IMR-90 (cell line): ENCODE measurements at regions not wholly inside any gene's neighbourhood (a gene's known extent, or its start where the extent isn't known, plus 50 kb on each side); places are given as distances from the start of the nearest gene placed in this dataset.

Source experiments
- ATAC-seq: fragments of 200-7000 bp; cut with Tn5 transposase; 2 replicates; pipeline ENCODE4 v1.9.1; 2020; ENCODE audit warnings: low read depth, mild to moderate bottlenecking, moderate library complexity
- BruUV-seq: library from RNA; stranded (reverse); fragments of 400-500 nt; replicated peaks from 2 replicates; lab custom pipeline; 2021; lab: Mats Ljungman, UMichigan
- CTCF ChIA-PET: fragments of 300-600 bp; formaldehyde crosslinking; extraction: SDS; loops from one replicate; lab custom pipeline; 2021; ENCODE audit warnings: antibody characterized with exemption; lab: Yijun Ruan, JAX
- POLR2A ChIA-PET: fragments of 300-600 bp; sonication (Branson Sonifier 250); formaldehyde crosslinking; loops from one replicate; lab custom pipeline; 2022; ENCODE audit warnings: antibody characterized with exemption; ENCODE audit not compliant: unreplicated experiment; lab: Charles Lee
- DNase-seq: peaks from one replicate; pipeline ENCODE4 v3.0.0; 2013
- H2AFZ ChIP-seq: replicated peaks from 2 replicates; pipeline ENCODE3; 2013; ENCODE audit warnings: low read length, mild to moderate bottlenecking; ENCODE audit not compliant: poor library complexity
- H2AK5ac ChIP-seq: 2 replicates; pipeline ENCODE4 v1.6.1; 2013; ENCODE audit warnings: low read depth, low read length, inconsistent platforms
- H2AK9ac ChIP-seq: replicated peaks from 2 replicates; pipeline ENCODE3; 2013; ENCODE audit warnings: mild to moderate bottlenecking, low read depth, low read length, moderate library complexity; ENCODE audit not compliant: poor library complexity
- H2BK120ac ChIP-seq: 2 replicates; pipeline ENCODE4 v1.6.1; 2013; ENCODE audit warnings: low read depth, low read length, inconsistent platforms
- H2BK15ac ChIP-seq: 3 replicates; pipeline ENCODE4 v1.6.1; 2013; ENCODE audit warnings: low read depth, low read length, inconsistent platforms
- H2BK20ac ChIP-seq: 2 replicates; pipeline ENCODE4 v1.6.1; 2013; ENCODE audit warnings: low read depth, mild to moderate bottlenecking, inconsistent platforms, low read length, moderate library complexity
- H2BK5ac ChIP-seq: 2 replicates; pipeline ENCODE4 v1.6.1; 2013; ENCODE audit warnings: mild to moderate bottlenecking, low read depth, low read length, inconsistent platforms; ENCODE audit not compliant: poor library complexity, severe bottlenecking
- H3K14ac ChIP-seq: replicated peaks from 2 replicates; pipeline ENCODE4 v1.6.1; 2013; ENCODE audit warnings: low read depth, low read length, inconsistent platforms
- H3K18ac ChIP-seq: 2 replicates; pipeline ENCODE4 v1.6.1; 2013; ENCODE audit warnings: low read depth, low read length, control low read depth
- H3K23ac ChIP-seq: 2 replicates; pipeline ENCODE4 v1.6.1; 2013; ENCODE audit warnings: low read depth, low read length, inconsistent platforms
- H3K27ac ChIP-seq: 2 replicates; pipeline ENCODE4 v1.5.1; 2013; ENCODE audit warnings: mild to moderate bottlenecking, control low read depth, low read length; ENCODE audit not compliant: insufficient read depth
- H3K27me3 ChIP-seq: 2 replicates; pipeline ENCODE4 v1.6.1; 2013; ENCODE audit warnings: low read length; ENCODE audit not compliant: control insufficient read depth, insufficient read depth
- H3K36me3 ChIP-seq: 2 replicates; pipeline ENCODE4 v1.6.1; 2013; ENCODE audit warnings: low read length, mixed read lengths; ENCODE audit not compliant: control insufficient read depth, insufficient read depth
- H3K4ac ChIP-seq: 2 replicates; pipeline ENCODE4 v1.6.1; 2013; ENCODE audit warnings: low read depth, low read length, inconsistent platforms
- H3K4me1 ChIP-seq: 2 replicates; pipeline ENCODE4 v1.6.1; 2013; ENCODE audit warnings: low read length, mixed read lengths; ENCODE audit not compliant: control insufficient read depth, insufficient read depth
- H3K4me2 ChIP-seq: 2 replicates; pipeline ENCODE4 v1.6.1; 2013; ENCODE audit warnings: low read depth, mild to moderate bottlenecking, control low read depth, low read length, moderate library complexity
- H3K4me3 ChIP-seq: 2 replicates; pipeline ENCODE4 v1.5.1; 2013; ENCODE audit warnings: low read depth, mild to moderate bottlenecking, control low read depth, low read length, moderate library complexity; ENCODE audit not compliant: insufficient read depth
- H3K56ac ChIP-seq: 2 replicates; pipeline ENCODE4 v1.6.1; 2013; ENCODE audit warnings: low read length, inconsistent platforms; ENCODE audit not compliant: insufficient read depth; ENCODE audit errors: extremely low read depth
- H3K79me1 ChIP-seq, 2 experiments: 2 replicates each; pipeline ENCODE4 v1.6.1; 2013; ENCODE audit warnings: low read length in 2 of 2, inconsistent platforms in 1 of 2, low read depth in 1 of 2
- H3K9ac ChIP-seq: 2 replicates; pipeline ENCODE4 v1.6.1; 2013; ENCODE audit warnings: low read depth, low read length, control low read depth
- H3K9me1 ChIP-seq: 2 replicates; pipeline ENCODE4 v1.6.1; 2013; ENCODE audit warnings: low read length, inconsistent platforms; ENCODE audit not compliant: insufficient read depth
- H3K9me3 ChIP-seq: 2 replicates; pipeline ENCODE4 v1.6.1; 2013; ENCODE audit warnings: low read length; ENCODE audit not compliant: control insufficient read depth, insufficient read depth
- H4K20me1 ChIP-seq: 2 replicates; pipeline ENCODE4 v1.6.1; 2013; ENCODE audit warnings: low read length, inconsistent platforms; ENCODE audit not compliant: insufficient read depth
- H4K5ac ChIP-seq: 2 replicates; pipeline ENCODE4 v1.6.1; 2013; ENCODE audit warnings: mild to moderate bottlenecking, low read depth, low read length, control low read depth
- H4K8ac ChIP-seq, 2 experiments: 2 replicates each; pipeline ENCODE4 v1.6.1; 2013; ENCODE audit warnings: low read depth in 2 of 2, low read length in 2 of 2, control low read depth in 1 of 2, inconsistent platforms in 1 of 2
- H4K91ac ChIP-seq: 2 replicates; pipeline ENCODE4 v1.6.1; 2013; ENCODE audit warnings: low read depth, low read length, inconsistent platforms; ENCODE audit not compliant: insufficient read depth
- BHLHE40 ChIP-seq: fragments of 150-350 bp; IDR thresholded peaks from 2 replicates; pipeline ENCODE4 v1.6.1; 2016; ENCODE audit warnings: mild to moderate bottlenecking, low read depth, low read length
- CEBPB ChIP-seq: IDR thresholded peaks from 2 replicates; pipeline ENCODE4 v1.6.1; 2012; ENCODE audit warnings: low read depth, low read length, improper control_type of control experiment
- CHD1 ChIP-seq: IDR thresholded peaks from 2 replicates; pipeline ENCODE4 v1.6.1; 2012; ENCODE audit warnings: low read depth, low read length, improper control_type of control experiment
- ELK1 ChIP-seq: fragments of 150-350 bp; IDR thresholded peaks from 2 replicates; pipeline ENCODE4 v1.6.1; 2016; ENCODE audit warnings: low read depth, mild to moderate bottlenecking, low read length, moderate library complexity, borderline replicate concordance
- FOS ChIP-seq: fragments of 150-350 bp; IDR thresholded peaks from 2 replicates; pipeline ENCODE4 v1.6.1; 2016; ENCODE audit warnings: low read depth, low read length
- MAFK ChIP-seq: IDR thresholded peaks from 2 replicates; pipeline ENCODE4 v1.6.1; 2012; ENCODE audit warnings: low read depth, low read length, improper control_type of control experiment
- MAZ ChIP-seq: IDR thresholded peaks from 2 replicates; pipeline ENCODE4 v1.6.1; 2012; ENCODE audit warnings: low read depth, mild to moderate bottlenecking, low read length, improper control_type of control experiment, moderate library complexity, borderline replicate concordance
- MXI1 ChIP-seq: IDR thresholded peaks from 2 replicates; pipeline ENCODE4 v1.6.1; 2012; ENCODE audit warnings: low read depth, mild to moderate bottlenecking, low read length, moderate library complexity, borderline replicate concordance
- NFE2L2 ChIP-seq: fragments of 150-350 bp; IDR thresholded peaks from 2 replicates; pipeline ENCODE4 v1.6.1; 2016; ENCODE audit warnings: low read depth, mild to moderate bottlenecking, low read length
- POLR2A ChIP-seq: IDR thresholded peaks from 2 replicates; pipeline ENCODE4 v1.6.1; 2012; ENCODE audit warnings: mild to moderate bottlenecking, low read depth, low read length
- RAD21 ChIP-seq: IDR thresholded peaks from 2 replicates; pipeline ENCODE4 v1.6.1; 2012; ENCODE audit warnings: low read length, improper control_type of control experiment
- RCOR1 ChIP-seq: IDR thresholded peaks from 2 replicates; pipeline ENCODE4 v1.6.1; 2012; ENCODE audit warnings: mild to moderate bottlenecking, low read length, improper control_type of control experiment; ENCODE audit not compliant: insufficient replicate concordance
- RFX5 ChIP-seq: IDR thresholded peaks from 2 replicates; pipeline ENCODE4 v1.8.0; 2012; ENCODE audit warnings: low read depth, mild to moderate bottlenecking, low read length, moderate library complexity
- SMC3 ChIP-seq: fragments of 150-350 bp; IDR thresholded peaks from 2 replicates; pipeline ENCODE4 v1.6.1; 2016; ENCODE audit warnings: low read depth, mild to moderate bottlenecking, antibody characterized with exemption, low read length, moderate library complexity
- USF2 ChIP-seq: fragments of 150-350 bp; IDR thresholded peaks from 2 replicates; pipeline ENCODE4 v1.6.1; 2017; ENCODE audit warnings: mild to moderate bottlenecking, antibody characterized with exemption, low read length, low read depth
- WGBS, 2 experiments: methylation state at CpG; one replicate each; pipeline versions ENCODE4 v1.1.5 to v1.1.7; 2013; ENCODE audit warnings: missing lambda C conversion rate in 2 of 2; ENCODE audit not compliant: insufficient read length in 1 of 2; ENCODE audit errors: extremely low coverage in 2 of 2; 5-methylcytosine and 5-hydroxymethylcytosine counted together
- dilution Hi-C: fragments of 300-500 bp; cut with HindIII; formaldehyde crosslinking; loops from one replicate; pipeline ENCODE4 v1.14.3; 2018; ENCODE audit warnings: low sequenced_read_pairs; ENCODE audit not compliant: unreplicated experiment
- in situ Hi-C: fragments of 300-500 bp; cut with MboI; formaldehyde crosslinking; loops from 3 replicates; pipeline ENCODE4 v1.14.3; 2019; ENCODE audit warnings: low sequenced_read_pairs, inconsistent platforms, mixed read lengths
- intact Hi-C: fragments of 100-400 bp; cut with micrococcal nuclease; formaldehyde crosslinking; loops from 2 replicates; pipeline ENCODE4 v1.10.0; 2022
- TF ChIP-seq, protein P1 (sequence below): conservative IDR thresholded peaks from 2 replicates; pipeline ENCODE4 v1.5.1; 2012; ENCODE audit warnings: mild to moderate bottlenecking, low read depth, low read length, improper control_type of control experiment

DNA sequence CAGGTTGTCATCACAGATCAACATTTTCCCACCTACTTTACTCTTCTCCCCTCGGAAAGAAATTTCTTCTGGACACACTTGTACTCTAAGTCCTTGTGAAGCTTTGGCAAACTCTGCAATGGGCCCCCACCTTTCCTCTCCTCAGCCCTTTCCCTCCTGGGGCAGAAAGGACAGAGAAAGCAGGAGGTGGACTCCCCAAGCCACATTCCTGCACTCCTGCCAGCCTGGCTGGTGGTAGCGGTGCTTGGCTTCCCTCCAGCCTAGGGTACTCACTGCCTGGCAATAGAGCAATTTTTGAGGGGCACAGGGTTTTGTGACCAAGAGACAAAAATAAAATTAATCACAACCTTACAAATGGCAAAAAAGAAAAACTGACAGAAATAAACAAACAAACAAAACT, 451.4 kb downstream of the ZSWIM6 start:
- Histone ChIP-seq H3K23ac (no peak overlapping the region), H3K18ac (no peak overlapping the region), H2BK120ac (no peak overlapping the region), H3K27me3 (no peaks in the 10 kb centered on the region), H3K4me1 (no peaks in the 10 kb centered on the region), H4K20me1 (no peaks in the 10 kb centered on the region), H3K14ac (no peak overlapping the region), H4K5ac (no peak overlapping the region), H3K9ac (no peak overlapping the region), H4K91ac (no peak overlapping the region), H3K9me1 (no peaks in the 10 kb centered on the region), H2BK20ac (no peak overlapping the region), H3K4me2 (no peak overlapping the region), H3K27ac (no peak overlapping the region), H2AFZ (no peak overlapping the region), H2AK9ac (no peak overlapping the region), H3K36me3 (no peaks in the 10 kb centered on the region), H2BK5ac (no peak overlapping the region), H3K79me1 (no peaks in the 10 kb centered on the region), H3K56ac (no peak overlapping the region), H3K4me3 (no peak overlapping the region), H3K9me3 (no peaks in the 10 kb centered on the region), H2BK15ac (no peak overlapping the region), H3K4ac (no peak overlapping the region), H4K8ac (no peak overlapping the region), H2AK5ac (no peak overlapping the region)
- dilution Hi-C loops, result no loop called here
- in situ Hi-C loops, result no loop called here
- no TSS peak for BruUV-seq
- POLR2A ChIA-PET, result no interaction called here
- intact Hi-C loops, result no loop called here
- no CpG with 5 or more reads among the region's 2 CpGs for WGBS, 2 experiments
- TF ChIP-seq USF2, result no peak
- TF ChIP-seq MAZ, result no peak
- TF ChIP-seq ELK1, result no peak
- TF ChIP-seq BHLHE40, result no peak
- no peak for TF ChIP-seq FOS
- no peak for TF ChIP-seq CEBPB
- no peak for TF ChIP-seq NFE2L2
- no peak for TF ChIP-seq CHD1
- TF ChIP-seq, protein P1, sequence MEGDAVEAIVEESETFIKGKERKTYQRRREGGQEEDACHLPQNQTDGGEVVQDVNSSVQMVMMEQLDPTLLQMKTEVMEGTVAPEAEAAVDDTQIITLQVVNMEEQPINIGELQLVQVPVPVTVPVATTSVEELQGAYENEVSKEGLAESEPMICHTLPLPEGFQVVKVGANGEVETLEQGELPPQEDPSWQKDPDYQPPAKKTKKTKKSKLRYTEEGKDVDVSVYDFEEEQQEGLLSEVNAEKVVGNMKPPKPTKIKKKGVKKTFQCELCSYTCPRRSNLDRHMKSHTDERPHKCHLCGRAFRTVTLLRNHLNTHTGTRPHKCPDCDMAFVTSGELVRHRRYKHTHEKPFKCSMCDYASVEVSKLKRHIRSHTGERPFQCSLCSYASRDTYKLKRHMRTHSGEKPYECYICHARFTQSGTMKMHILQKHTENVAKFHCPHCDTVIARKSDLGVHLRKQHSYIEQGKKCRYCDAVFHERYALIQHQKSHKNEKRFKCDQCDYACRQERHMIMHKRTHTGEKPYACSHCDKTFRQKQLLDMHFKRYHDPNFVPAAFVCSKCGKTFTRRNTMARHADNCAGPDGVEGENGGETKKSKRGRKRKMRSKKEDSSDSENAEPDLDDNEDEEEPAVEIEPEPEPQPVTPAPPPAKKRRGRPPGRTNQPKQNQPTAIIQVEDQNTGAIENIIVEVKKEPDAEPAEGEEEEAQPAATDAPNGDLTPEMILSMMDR, result no peak
- no peak for TF ChIP-seq SMC3
- TF ChIP-seq RCOR1, result no peak
- no peak for TF ChIP-seq MAFK
- no peak for TF ChIP-seq MXI1
- TF ChIP-seq POLR2A, result no peak
- TF ChIP-seq RFX5, result no peak
- no peak for TF ChIP-seq RAD21
- no peak for ATAC-seq
- CTCF ChIA-PET, result no interaction called here
- no peak for DNase-seq
